ENCODE measurements at regions not wholly inside any gene's neighbourhood (a gene's known extent, or its start where the extent isn't known, plus 50 kb on each side); places are given as distances from the start of the nearest gene placed in this dataset.

GRCh38 chr10:88130912-88131311 lies 267.5 kb downstream of the PTEN start:
- Histone ChIP-seq H2BK15ac (ENCODE audit: low read length) (no peak overlapping the region), H3K9ac (replicated peaks in 1 of 4; ENCODE audit: extremely low read depth in 1 of 4, low read depth in 3 of 4, low read length in 3 of 4) (no peak overlapping the region), H4K8ac (ENCODE audit: extremely low read depth, insufficient read depth, low read length) (no peak overlapping the region), H2AK5ac (ENCODE audit: low read depth, low read length) (no peak overlapping the region), H2BK120ac (replicated peaks; ENCODE audit: low read depth, low read length) (no peak overlapping the region), H3K4me1 (replicated peaks in 1 of 4; ENCODE audit: control insufficient read depth in 3 of 4, insufficient read depth in 4 of 4, low read length in 3 of 4) (no peaks in the 10 kb centered on the region), H2BK5ac (ENCODE audit: low read depth, low read length) (no peak overlapping the region), H2BK20ac (ENCODE audit: low read length) (no peak overlapping the region), H2BK12ac (ENCODE audit: low read depth, low read length) (no peak overlapping the region), H3K27ac (ENCODE audit: low read depth, low read length) (no peak overlapping the region), H3K23me2 (ENCODE audit: low read depth, low read length) (peaks cover 3% of the 10 kb centered on the region; the same call in 1 of the 2 replicates), H4K5ac (ENCODE audit: insufficient read length, low read depth, low read length) (no peak overlapping the region), H3K18ac (ENCODE audit: extremely low read depth, low read length) (no peak overlapping the region), H2AFZ (ENCODE audit: low read length) (no peak overlapping the region), H3K79me2 (ENCODE audit: control insufficient read depth in 1 of 2, insufficient read depth in 2 of 2, low read length in 2 of 2) (no peaks in the 10 kb centered on the region), H3K27me3 (replicated peaks in 1 of 4; ENCODE audit: control insufficient read depth in 3 of 4, extremely low read depth in 1 of 4, insufficient read depth in 3 of 4, low read length in 3 of 4) (no peaks in the 10 kb centered on the region), H3K4me3 (ENCODE audit: extremely low read depth in 1 of 4, insufficient read depth in 2 of 4, low read depth in 3 of 4, low read length in 4 of 4) (no peak overlapping the region), H3K36me3 (ENCODE audit: control insufficient read depth in 2 of 4, insufficient read depth in 4 of 4, low read length in 3 of 4) (no peaks in the 10 kb centered on the region), H3K23ac (ENCODE audit: insufficient read length) (no peak overlapping the region), H4K20me1 (replicated peaks in 1 of 2; ENCODE audit: control insufficient read depth in 1 of 2, insufficient read depth in 2 of 2, low read length in 2 of 2) (peaks cover 0 to 2% of the 10 kb centered on the region in 2 experiments), H3K4me2 (ENCODE audit: insufficient read depth in 1 of 2, low read depth in 2 of 2, low read length in 2 of 2) (no peak overlapping the region), H3K14ac (ENCODE audit: insufficient read length) (no peak overlapping the region), H3K4ac (replicated peaks; ENCODE audit: insufficient read length, low read depth, low read length) (no peak overlapping the region), H3K9me3 (ENCODE audit: insufficient read depth in 2 of 2, low read depth in 1 of 2, low read length in 1 of 2) (no peaks in the 10 kb centered on the region), H3K56ac (replicated peaks; ENCODE audit: insufficient read length, low read depth, low read length) (no peak overlapping the region), H4K91ac (replicated peaks; ENCODE audit: insufficient read length, low read length) (no peak overlapping the region), H3K79me1 (ENCODE audit: low read depth, low read length) (no peaks in the 10 kb centered on the region)
- POLR2A ChIA-PET (ENCODE audit: partially characterized antibody), result no interaction called here
- TF ChIP-seq CTCF (IDR thresholded peaks at IDR 0.05; ENCODE audit: control extremely low read depth in 1 of 3, insufficient read depth in 1 of 3, low read depth in 1 of 3, low read length in 3 of 3), result no peak
- no peak for TF ChIP-seq BCL11A (IDR thresholded peaks at IDR 0.05; ENCODE audit: low read depth in 2 of 2, low read length in 2 of 2)
- TF ChIP-seq CBX8 (IDR thresholded peaks at IDR 0.05; ENCODE audit: borderline replicate concordance, low read depth, low read length), result no peak
- TF ChIP-seq TBP (IDR thresholded peaks at IDR 0.05; ENCODE audit: low read depth, low read length), result no peak
- 87% methylated on average over 1 of the region's 1 CpG; no CpG with 5 or more reads in 1 of the 2 experiments for WGBS, 2 experiments (ENCODE audit: extremely low coverage in 1 of 2, insufficient coverage in 1 of 2, insufficient read length in 1 of 2, insufficient replicate concordance in 2 of 2, low coverage in 1 of 2, low lambda C conversion rate in 2 of 2, missing lambda C conversion rate in 1 of 2)
- CTCF ChIA-PET (ENCODE audit: partially characterized antibody), result interaction anchor here (2.0 kb wide), 1 partner anchor 10 kb away, joined by 6 read pairs; no protein-coding TSS in a partner anchor
- no peak for FAIRE-seq
- DNase-seq (ENCODE audit: low read depth in 1 of 2, low spot score in 2 of 2), result no peak

Measured in H1 (cell line).